SIG-M5 treated with dmso at 0.1 percent for 504 hours (cell line): ENCODE measurements at regions not wholly inside any gene's neighbourhood (a gene's known extent, or its start where the extent isn't known, plus 50 kb on each side); places are given as distances from the start of the nearest gene placed in this dataset.
"Not testable (repeated sequence)": the region's sequence is repeated elsewhere in the genome, so short reads cannot be mapped to it uniquely, and the experiment has no call there.

Source experiments
- DNase-seq: peaks from one replicate; lab custom pipeline; 2025; ENCODE audit not compliant: unreplicated experiment; lab: John Stamatoyannopoulos, UW

- no peak for DNase-seq
These were observed 165.1 kb upstream of the AFDN start for GRCh38 chr6:167661552-167662044.

- no peak for DNase-seq
These were observed 164.4 kb upstream of the AFDN start for GRCh38 chr6:167662075-167662880.

GRCh38 chr6:167662881-167663205, 163.9 kb upstream of the AFDN start:
- DNase-seq: no peak

- no peak for DNase-seq
These were observed 163.4 kb upstream of the AFDN start for GRCh38 chr6:167663316-167663715.

- DNase-seq: no peak
These were observed 162.8 kb upstream of the AFDN start for GRCh38 chr6:167663784-167664443.

GRCh38 chr6:167664678-167665660, 161.7 kb upstream of the AFDN start:
- DNase-seq: no peak

- DNase-seq: no peak
These were observed 160.9 kb upstream of the AFDN start for GRCh38 chr6:167665698-167666330.

GRCh38 chr6:167666571-167667203, 160.0 kb upstream of the AFDN start:
- DNase-seq: no peak

- DNase-seq: no peak
These were observed 159.3 kb upstream of the AFDN start for GRCh38 chr6:167667204-167668018.

- DNase-seq: no peak
These were observed 158.5 kb upstream of the AFDN start for GRCh38 chr6:167668019-167668753.

GRCh38 chr6:167668754-167669552, 157.8 kb upstream of the AFDN start:
- DNase-seq: no peak

- no peak for DNase-seq
These were observed 157.2 kb upstream of the AFDN start for GRCh38 chr6:167669553-167669849.

- no peak for DNase-seq
These were observed 156.6 kb upstream of the AFDN start for GRCh38 chr6:167669870-167670802.

GRCh38 chr6:167670938-167671338, 155.8 kb upstream of the AFDN start:
- DNase-seq: no peak

- not testable (repeated sequence) for DNase-seq
These were observed 155.2 kb upstream of the AFDN start for GRCh38 chr6:167671379-167671976.

- DNase-seq: no peak
These were observed 154.6 kb upstream of the AFDN start for GRCh38 chr6:167671977-167672687.
